ENCODE measurements at regions not wholly inside any gene's neighbourhood (a gene's known extent, or its start where the extent isn't known, plus 50 kb on each side); places are given as distances from the start of the nearest gene placed in this dataset.
"Not testable (repeated sequence)": the region's sequence is repeated elsewhere in the genome, so short reads cannot be mapped to it uniquely, and the experiment has no call there.

- no peak for DNase-seq (ENCODE audit: low read depth in 2 of 2)
Observed at GRCh38 chr3:159229116-159229680, 427.3 kb downstream of the MFSD1 start.

GRCh38 chr3:159232966-159233365, 431.1 kb downstream of the MFSD1 start:
- no peak for DNase-seq (ENCODE audit: low read depth in 2 of 2)

GRCh38 chr3:159233734-159234133, 431.9 kb downstream of the MFSD1 start:
- DNase-seq (ENCODE audit: low read depth in 2 of 2) = no peak

GRCh38 chr3:159234306-159234705, 432.5 kb downstream of the MFSD1 start:
- DNase-seq (ENCODE audit: low read depth in 2 of 2) = no peak

GRCh38 chr3:159236321-159236720, 434.5 kb downstream of the MFSD1 start:
- no peak for DNase-seq (ENCODE audit: low read depth in 2 of 2)

DNA sequence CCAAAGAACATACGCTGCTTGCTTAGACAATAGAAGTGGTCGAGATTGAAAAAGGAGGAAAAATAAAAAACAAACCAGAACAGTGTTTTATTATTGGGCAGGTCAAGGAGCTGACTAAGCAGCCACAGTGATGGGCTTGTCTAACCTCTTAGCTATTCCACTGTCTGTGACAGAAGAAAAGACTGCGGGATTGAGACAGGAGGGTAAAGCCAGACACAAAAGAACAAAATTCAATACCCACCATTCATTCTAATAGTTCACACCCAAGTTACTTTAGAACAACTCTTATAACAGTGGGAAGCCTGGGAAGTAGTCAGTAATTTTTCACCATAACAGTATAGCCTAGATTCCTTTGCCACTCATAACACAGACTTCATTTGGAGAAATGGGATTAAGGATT, 435.4 kb downstream of the MFSD1 start:
- no peak for DNase-seq (ENCODE audit: low read depth in 2 of 2)

GRCh38 chr3:159238646-159239045, 436.8 kb downstream of the MFSD1 start:
- no peak for DNase-seq (ENCODE audit: low read depth in 2 of 2)

DNA sequence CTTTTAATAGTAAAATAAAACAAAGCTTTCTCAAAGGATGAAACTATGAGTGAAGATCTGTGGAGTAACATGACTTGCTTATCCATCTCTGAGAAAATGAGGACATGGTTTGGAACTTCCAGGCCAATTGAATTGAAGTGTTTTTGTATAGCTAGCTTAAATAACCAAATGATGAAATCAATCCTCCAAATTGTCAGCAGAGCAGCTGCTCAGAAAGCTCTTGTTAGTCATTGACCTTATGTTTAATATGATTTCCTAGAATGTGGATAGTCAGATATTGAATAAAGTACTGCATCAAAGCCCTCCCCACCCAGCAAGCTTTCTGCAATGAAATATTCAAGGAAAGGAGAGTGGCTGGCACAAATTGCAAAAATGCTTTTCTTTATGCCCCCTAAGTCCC, 437.2 kb downstream of the MFSD1 start:
- no peak for DNase-seq (ENCODE audit: low read depth in 2 of 2)

DNA sequence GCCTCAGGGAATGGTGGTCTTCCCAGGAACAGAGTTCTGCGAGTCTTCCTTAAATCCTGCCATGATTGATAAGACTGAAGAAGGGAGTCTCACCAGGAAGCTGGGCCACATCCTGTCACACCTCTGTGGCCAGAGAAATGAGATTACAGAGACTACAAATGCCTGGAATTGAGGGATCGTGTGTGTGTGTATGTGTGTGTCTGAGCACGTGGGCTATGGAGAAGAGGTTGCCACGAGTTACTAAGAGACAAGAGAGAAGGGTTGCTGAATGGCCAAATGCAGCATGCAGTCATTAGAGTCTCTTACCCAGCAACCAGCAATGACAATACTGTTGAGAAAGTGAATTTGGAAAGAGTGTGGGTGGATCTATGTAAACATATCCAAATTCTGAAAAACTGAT, 443.1 kb downstream of the MFSD1 start:
- no peak for DNase-seq (ENCODE audit: low read depth in 2 of 2)

GRCh38 chr3:159245871-159246270, 444.0 kb downstream of the MFSD1 start:
- DNase-seq (ENCODE audit: low read depth in 2 of 2) = no peak

DNA sequence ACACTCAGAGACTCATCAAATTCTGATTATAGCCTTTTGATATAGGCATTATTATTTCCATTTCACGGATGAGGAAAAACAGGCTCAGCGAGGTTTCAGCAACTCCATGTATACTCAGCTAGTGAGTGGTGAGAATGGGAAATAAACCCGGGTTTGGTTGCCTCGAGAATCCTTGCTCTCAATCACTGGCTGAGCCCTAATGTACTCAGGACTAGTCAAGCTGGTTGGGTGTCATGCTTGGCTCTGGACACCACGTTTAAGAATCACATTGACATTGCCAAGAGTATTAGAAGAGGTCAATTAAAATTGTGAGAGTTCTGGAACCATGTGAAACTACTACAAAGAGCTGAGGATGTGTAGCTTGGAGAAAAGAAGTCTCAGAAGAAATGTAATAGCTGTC, 444.5 kb downstream of the MFSD1 start:
- DNase-seq (ENCODE audit: low read depth in 2 of 2) = no peak

- DNase-seq (ENCODE audit: low read depth in 2 of 2) = no peak
Observed at GRCh38 chr3:159249472-159250174, 447.8 kb downstream of the MFSD1 start.

DNA sequence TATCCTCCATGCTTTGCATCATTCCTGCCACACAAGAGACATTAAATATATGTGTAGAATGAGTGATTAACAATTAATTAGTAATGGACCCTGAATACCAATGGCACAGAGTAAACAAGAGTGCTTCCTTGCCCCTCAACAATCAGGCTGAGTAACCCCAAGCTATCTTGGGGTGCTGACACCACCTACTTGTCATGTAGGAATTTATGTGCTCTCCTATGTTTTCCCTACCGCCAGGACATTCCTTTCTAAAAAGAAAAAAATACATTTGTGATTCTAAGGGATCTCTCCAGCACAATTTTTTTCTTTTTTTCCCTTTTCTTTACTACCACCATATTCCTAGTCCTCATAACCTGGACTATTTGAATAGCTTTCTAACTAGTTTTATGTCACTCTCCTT, 449.1 kb downstream of the MFSD1 start:
- no peak for DNase-seq (ENCODE audit: low read depth in 2 of 2)

GRCh38 chr3:159252274-159252673, 450.4 kb downstream of the MFSD1 start:
- no peak for DNase-seq (ENCODE audit: low read depth in 2 of 2)

DNA sequence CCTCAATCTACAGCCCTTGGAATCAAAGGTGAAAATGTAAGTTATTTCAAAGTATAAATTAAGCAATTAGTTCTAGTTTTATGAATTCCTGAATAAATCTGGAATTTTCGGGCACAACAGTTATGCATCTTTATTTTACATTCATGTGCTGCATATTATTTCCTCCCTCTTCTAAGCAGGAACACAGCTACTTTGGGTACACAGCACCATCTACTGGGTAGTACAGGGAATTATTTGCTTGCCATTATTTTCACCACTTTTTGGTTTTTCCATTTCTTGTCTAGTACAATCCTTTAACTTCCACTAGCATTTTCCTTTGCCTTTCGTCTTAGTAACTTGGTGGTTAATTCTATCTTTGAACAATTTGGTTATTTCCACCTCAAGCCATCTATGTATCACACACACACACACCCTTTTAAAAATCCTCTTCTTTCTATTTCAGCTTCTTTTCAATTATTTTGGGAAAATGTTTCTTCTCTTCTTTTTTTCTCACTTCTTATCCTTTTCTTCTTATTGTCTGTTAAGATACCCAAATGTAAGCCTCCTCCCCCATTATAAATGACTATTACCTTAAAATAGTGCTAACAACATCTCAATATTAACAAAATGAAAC, 451.0 kb downstream of the MFSD1 start:
- no peak for DNase-seq (ENCODE audit: low read depth in 2 of 2)

- no peak for DNase-seq (ENCODE audit: low read depth in 2 of 2)
Observed at GRCh38 chr3:159253860-159254259, 452.0 kb downstream of the MFSD1 start.

DNA sequence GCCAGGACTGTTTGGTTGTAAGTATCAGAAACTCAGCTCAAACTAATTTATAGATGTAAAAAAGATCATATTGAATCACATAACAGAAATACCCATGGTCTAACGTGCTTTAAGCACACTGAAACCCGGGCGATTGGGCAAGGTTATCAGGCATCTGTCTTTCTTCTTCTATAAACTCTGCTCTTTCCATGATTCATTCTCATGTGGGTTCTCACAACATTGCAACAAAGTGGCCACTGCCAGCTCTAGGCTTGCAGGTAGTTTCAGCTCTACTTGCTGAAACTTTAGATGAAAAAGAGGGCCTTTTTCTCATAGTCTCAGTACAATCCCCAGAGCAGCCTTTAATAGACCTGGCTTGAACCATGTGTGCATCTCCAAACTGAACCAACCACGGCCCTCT, 456.1 kb downstream of the MFSD1 start:
- DNase-seq (ENCODE audit: low read depth in 2 of 2) = no peak

DNA sequence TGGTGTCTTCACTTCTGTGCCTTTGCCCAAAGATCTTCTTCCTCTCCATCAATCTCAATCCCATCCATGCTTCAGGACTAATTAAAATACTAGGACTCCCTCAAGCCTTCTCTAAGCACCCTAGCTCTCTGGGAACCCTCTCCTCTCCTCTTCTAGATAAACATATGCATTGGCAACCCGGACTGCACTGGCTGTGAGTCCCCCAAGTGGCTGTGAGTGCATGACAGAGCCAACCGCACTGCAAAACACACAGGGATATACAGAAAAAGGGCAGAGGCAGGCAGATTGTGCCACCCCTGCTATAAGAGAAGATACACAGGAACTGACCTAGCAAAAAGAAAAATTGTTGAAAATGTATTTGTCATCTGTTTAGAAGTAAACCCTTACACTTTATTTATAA, 457.1 kb downstream of the MFSD1 start:
- DNase-seq (ENCODE audit: low read depth in 2 of 2) = no peak

DNA sequence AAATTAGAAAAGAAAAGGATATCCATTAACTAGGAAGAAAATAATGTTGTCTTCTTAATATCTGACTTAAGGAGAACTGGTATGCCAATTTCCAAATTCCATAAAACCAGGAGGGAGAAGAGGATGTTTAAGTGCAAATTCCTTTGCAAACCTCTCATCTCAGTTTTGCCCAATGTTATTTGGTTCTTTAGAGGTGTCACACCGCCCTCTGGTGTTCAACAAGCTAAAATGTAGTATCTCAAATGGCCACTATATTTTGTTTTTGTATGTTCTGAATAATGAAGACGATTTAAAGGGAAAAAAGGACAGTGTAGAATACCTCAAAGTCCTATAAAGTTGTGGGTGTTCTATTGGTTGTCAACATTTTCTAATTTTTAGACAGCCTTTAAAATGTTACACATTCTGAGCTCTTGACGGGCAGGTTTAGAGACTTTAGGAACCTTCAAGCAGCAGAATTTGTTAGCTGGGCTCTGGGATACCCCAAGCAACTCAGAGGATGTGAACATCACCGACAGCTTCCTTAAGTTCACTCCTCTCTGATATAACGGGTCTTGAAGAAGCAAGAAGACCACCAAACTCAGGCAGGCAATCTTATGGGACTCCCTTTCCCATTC, 458.3 kb downstream of the MFSD1 start:
- no peak for DNase-seq (ENCODE audit: low read depth in 2 of 2)

DNA sequence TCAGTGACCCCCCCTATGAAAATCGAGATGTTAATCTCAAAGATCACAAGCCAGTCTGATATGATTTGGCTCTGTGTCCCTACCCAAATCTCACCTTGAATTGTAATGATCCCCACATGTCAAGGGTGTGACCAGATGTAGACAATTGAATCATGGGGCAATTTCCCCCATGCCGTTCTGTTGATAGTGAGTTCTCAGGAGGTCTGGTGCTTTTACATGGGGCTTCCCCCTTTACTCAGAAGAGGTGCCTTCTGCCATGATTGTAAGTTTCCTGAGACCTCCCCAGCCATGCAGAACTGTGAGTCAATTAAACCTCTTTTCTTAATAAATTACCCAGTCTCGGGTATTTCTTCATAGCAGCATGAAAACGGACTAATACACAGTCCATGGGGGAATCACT, 459.5 kb downstream of the MFSD1 start:
- not testable (repeated sequence) for DNase-seq (ENCODE audit: low read depth in 2 of 2)

DNA sequence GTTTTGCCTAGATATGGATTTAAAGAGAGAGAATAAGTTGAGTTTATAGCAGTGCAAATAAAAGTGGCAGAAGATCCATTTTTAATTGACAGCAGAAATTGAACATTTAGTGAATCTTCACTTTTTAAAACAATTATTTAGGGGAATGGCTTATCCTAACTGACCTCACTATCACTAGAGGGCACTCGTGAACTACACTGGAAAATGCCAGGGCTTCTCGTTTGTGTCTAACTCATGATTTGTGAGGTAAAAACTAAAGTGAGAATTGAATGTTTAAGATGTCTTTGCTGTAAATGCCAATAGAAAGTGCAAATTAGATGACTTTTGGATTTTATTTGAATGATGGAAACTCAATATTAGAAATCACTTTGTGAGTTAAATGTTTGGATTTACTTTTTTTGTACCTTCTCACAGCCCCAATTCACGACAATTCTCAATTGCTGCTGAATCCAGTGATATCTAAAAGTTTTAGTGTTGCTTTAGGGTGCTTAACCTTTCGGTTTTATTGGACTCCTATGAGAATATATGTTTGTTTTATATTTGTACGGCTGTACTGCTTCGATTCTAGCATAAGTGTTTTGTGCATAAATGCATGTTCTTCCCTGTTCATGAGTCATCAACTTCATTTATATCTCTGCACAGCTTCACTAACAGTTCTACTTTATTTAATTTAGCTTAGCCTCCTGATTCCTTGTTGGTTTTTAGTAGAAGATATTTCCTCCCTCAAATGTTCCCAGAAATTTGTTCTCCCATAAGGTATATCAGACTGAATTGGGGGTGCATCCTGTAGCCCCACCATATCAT, 462.1 kb downstream of the MFSD1 start:
- no peak for DNase-seq (ENCODE audit: low read depth in 2 of 2)

- DNase-seq (ENCODE audit: low read depth in 2 of 2) = no peak
Observed at GRCh38 chr3:159265705-159266104, 463.9 kb downstream of the MFSD1 start.

All from stimulated activated CD8-positive, alpha-beta memory T cell treated with anti-CD3 and anti-CD28 coated beads, Interleukin-15, amount 100 ng/mL, for 48 hours (primary cell).